H9 (cell line): ENCODE measurements at regions not wholly inside any gene's neighbourhood (a gene's known extent, or its start where the extent isn't known, plus 50 kb on each side); places are given as distances from the start of the nearest gene placed in this dataset.

ENCODE experiments used
- DNase-seq: peaks from one replicate; pipeline ENCODE4 v3.0.0-alpha.2; 2017
- H2AFZ ChIP-seq: one replicate; pipeline ENCODE4 v1.6.1; 2013; ENCODE audit warnings: mild to moderate bottlenecking, low read length, control low read depth, moderate library complexity
- H2AK5ac ChIP-seq: 2 replicates; pipeline ENCODE4 v1.6.1; 2013; ENCODE audit warnings: low read length, control low read depth, mixed read lengths; ENCODE audit not compliant: insufficient read length
- H2BK120ac ChIP-seq: one replicate; pipeline ENCODE4 v1.6.1; 2013; ENCODE audit warnings: low read depth, mild to moderate bottlenecking, low read length, control low read depth, inconsistent platforms; ENCODE audit not compliant: poor library complexity, severe bottlenecking
- H2BK12ac ChIP-seq: 2 replicates; pipeline ENCODE4 v1.6.1; 2013; ENCODE audit warnings: low read length, control low read depth, mixed read lengths, low read depth; ENCODE audit not compliant: insufficient read length
- H2BK15ac ChIP-seq: 2 replicates; pipeline ENCODE4 v1.6.1; 2013; ENCODE audit warnings: low read depth, low read length, control low read depth
- H2BK20ac ChIP-seq: one replicate; pipeline ENCODE4 v1.6.1; 2013; ENCODE audit warnings: low read depth, mild to moderate bottlenecking, low read length, control low read depth, inconsistent platforms; ENCODE audit not compliant: poor library complexity, severe bottlenecking
- H2BK5ac ChIP-seq: 2 replicates; pipeline ENCODE4 v1.6.1; 2013; ENCODE audit warnings: low read length, control low read depth, mixed read lengths; ENCODE audit not compliant: insufficient read length
- H3K14ac ChIP-seq: 2 replicates; pipeline ENCODE4 v1.6.1; 2013; ENCODE audit warnings: low read length, control low read depth; ENCODE audit not compliant: insufficient read depth
- H3K18ac ChIP-seq: 2 replicates; pipeline ENCODE4 v1.6.1; 2013; ENCODE audit warnings: low read depth, mild to moderate bottlenecking, mixed read lengths, low read length, control low read depth; ENCODE audit not compliant: insufficient read length
- H3K23ac ChIP-seq: 2 replicates; pipeline ENCODE4 v1.6.1; 2013; ENCODE audit warnings: low read length, control low read depth, mixed read lengths, low read depth; ENCODE audit not compliant: insufficient read length
- H3K23me2 ChIP-seq: 2 replicates; pipeline ENCODE4 v1.6.1; 2013; ENCODE audit warnings: low read depth, mild to moderate bottlenecking, mixed read lengths, low read length, control low read depth; ENCODE audit not compliant: insufficient read length, poor library complexity, severe bottlenecking
- H3K27ac ChIP-seq: 2 replicates; pipeline ENCODE4 v1.5.1; 2013; ENCODE audit warnings: low read length, control low read depth, mixed read lengths, low read depth; ENCODE audit not compliant: insufficient read length
- H3K27me3 ChIP-seq: 2 replicates; pipeline ENCODE4 v1.6.1; 2013; ENCODE audit warnings: low read length, control low read depth, inconsistent platforms; ENCODE audit not compliant: insufficient read depth
- H3K4ac ChIP-seq: 2 replicates; pipeline ENCODE4 v1.6.1; 2013; ENCODE audit warnings: low read depth, mild to moderate bottlenecking, control low read depth, inconsistent platforms, low read length, moderate library complexity
- H3K4me1 ChIP-seq: 2 replicates; pipeline ENCODE4 v1.6.1; 2013; ENCODE audit warnings: low read length, control low read depth, inconsistent platforms; ENCODE audit not compliant: insufficient read depth
- H3K4me2 ChIP-seq: 2 replicates; pipeline ENCODE4 v1.6.1; 2013; ENCODE audit warnings: low read length, control low read depth, mixed read lengths; ENCODE audit not compliant: insufficient read length, insufficient read depth
- H3K56ac ChIP-seq: 2 replicates; pipeline ENCODE4 v1.6.1; 2013; ENCODE audit warnings: low read depth, mild to moderate bottlenecking, mixed read lengths, low read length, control low read depth; ENCODE audit not compliant: insufficient read length
- H3K79me1 ChIP-seq: 2 replicates; pipeline ENCODE4 v1.6.1; 2013; ENCODE audit warnings: low read depth, mild to moderate bottlenecking, moderate library complexity, low read length, control low read depth, inconsistent platforms; ENCODE audit not compliant: insufficient read depth, poor library complexity, severe bottlenecking
- H3K79me2 ChIP-seq: 2 replicates; pipeline ENCODE4 v1.6.1; 2013; ENCODE audit warnings: low read length, control low read depth, inconsistent platforms; ENCODE audit not compliant: insufficient read depth
- H3K9ac ChIP-seq: 2 replicates; pipeline ENCODE4 v1.6.1; 2013; ENCODE audit warnings: low read length, control low read depth, mixed read lengths; ENCODE audit not compliant: insufficient read length; ENCODE audit errors: extremely low read depth
- H3K9me3 ChIP-seq: one replicate; pipeline ENCODE4 v1.6.1; 2013; ENCODE audit warnings: low read depth, low read length, inconsistent platforms; ENCODE audit not compliant: control insufficient read depth
- H3T11ph ChIP-seq: one replicate; pipeline ENCODE4 v1.6.1; 2013; ENCODE audit warnings: mild to moderate bottlenecking, low read length, control low read depth, inconsistent platforms
- H4K20me1 ChIP-seq: one replicate; pipeline ENCODE4 v1.6.1; 2013; ENCODE audit not compliant: control insufficient read depth, insufficient read length, insufficient read depth
- H4K5ac ChIP-seq: 2 replicates; pipeline ENCODE4 v1.6.1; 2013; ENCODE audit warnings: low read depth, mild to moderate bottlenecking, mixed read lengths, low read length, control low read depth; ENCODE audit not compliant: insufficient read length
- H4K8ac ChIP-seq: replicated peaks from 2 replicates; pipeline ENCODE4 v1.6.1; 2013; ENCODE audit warnings: low read length, control low read depth, mixed read lengths, low read depth; ENCODE audit not compliant: insufficient read length
- H4K91ac ChIP-seq: 2 replicates; pipeline ENCODE4 v1.6.1; 2013; ENCODE audit warnings: low read depth, mild to moderate bottlenecking, moderate library complexity, mixed read lengths, low read length, control low read depth; ENCODE audit not compliant: insufficient read length
- H3K27ac Mint-ChIP-seq, 3 experiments: 2 replicates in 2 of 3; 3 replicates in 1 of 3; pipeline ENCODE4 v1.8.0; 2020 to 2021; ENCODE audit warnings: mixed read lengths in 3 of 3, mild to moderate bottlenecking in 1 of 3, moderate library complexity in 1 of 3
- H3K27me3 Mint-ChIP-seq: 2 replicates; pipeline ENCODE4 v1.8.0; 2021; ENCODE audit warnings: low read depth, mild to moderate bottlenecking, moderate library complexity, mixed read lengths
- H3K36me3 Mint-ChIP-seq, 3 experiments: 2 replicates in 2 of 3; 3 replicates in 1 of 3; pipeline ENCODE4 v1.8.0; 2020 to 2021; ENCODE audit warnings: low read depth in 3 of 3, mixed read lengths in 3 of 3; ENCODE audit not compliant: insufficient read depth in 1 of 3
- H3K4me1 Mint-ChIP-seq, 2 experiments: 2 replicates each; pipeline ENCODE4 v1.8.0; 2020; ENCODE audit warnings: mixed read lengths in 2 of 2
- H3K4me3 Mint-ChIP-seq, 2 experiments: 2 replicates in 1 of 2; 3 replicates in 1 of 2; pipeline ENCODE4 v1.8.0; 2020 to 2021; ENCODE audit warnings: mild to moderate bottlenecking in 2 of 2, mixed read lengths in 2 of 2, moderate library complexity in 1 of 2
- H3K9me3 Mint-ChIP-seq, 2 experiments: 2 replicates in 1 of 2; 3 replicates in 1 of 2; pipeline ENCODE4 v1.8.0; 2020; ENCODE audit warnings: mild to moderate bottlenecking in 2 of 2, mixed read lengths in 2 of 2, moderate library complexity in 1 of 2
- CTCF ChIP-seq: fragments of 200-600 bp; sonication (generic); conservative IDR thresholded peaks from 3 replicates; pipeline ENCODE4 v1.8.0; 2021; ENCODE audit warnings: antibody characterized with exemption, mild to moderate bottlenecking
- WGBS: extraction: QIAGEN DNeasy Blood & Tissue Kit; methylation state at CpG from one replicate; pipeline ENCODE4 v1.1.7; 2013; ENCODE audit warnings: missing lambda C conversion rate, low lambda C conversion rate, mixed read lengths; ENCODE audit not compliant: insufficient read length; ENCODE audit errors: extremely low coverage; 5-methylcytosine and 5-hydroxymethylcytosine counted together

- H3K14ac ChIP-seq, result no peak overlapping the region
- peaks cover 9 to 13% of the 10 kb centered on the region in 2 experiments for H3K4me1 Mint-ChIP-seq
- H2BK20ac ChIP-seq, result no peak overlapping the region
- H2BK12ac ChIP-seq, result no peak overlapping the region
- H3K18ac ChIP-seq, result no peak overlapping the region
- H3K4ac ChIP-seq, result no peak overlapping the region
- DNase-seq, result no peak
- no peaks in the 10 kb centered on the region for H3K79me2 ChIP-seq
- no peak overlapping the region for H3K9ac ChIP-seq
- H4K91ac ChIP-seq, result no peak overlapping the region
- H3K23ac ChIP-seq, result no peak overlapping the region
- no peak overlapping the region for H3K27ac Mint-ChIP-seq
- no peaks in the 10 kb centered on the region for H4K20me1 ChIP-seq
- H3K9me3 Mint-ChIP-seq, result no peaks in the 10 kb centered on the region; a peak in 2 of 5 replicates
- H3K23me2 ChIP-seq, result no peaks in the 10 kb centered on the region
- no peak overlapping the region for H4K5ac ChIP-seq
- no peaks in the 10 kb centered on the region for H3K79me1 ChIP-seq
- H2BK5ac ChIP-seq, result no peak overlapping the region
- H3K4me1 ChIP-seq, result no peaks in the 10 kb centered on the region; the same call in 1 of the 2 replicates
- H3K27me3 Mint-ChIP-seq, result peaks cover 2% of the 10 kb centered on the region
- H2BK120ac ChIP-seq, result no peak overlapping the region
- TF ChIP-seq CTCF, result no peak
- no peak overlapping the region for H2AK5ac ChIP-seq
- no peak overlapping the region for H3K4me3 Mint-ChIP-seq
- H3K27me3 ChIP-seq, result no peaks in the 10 kb centered on the region
- no peak overlapping the region for H3K27ac ChIP-seq
- no peak overlapping the region for H2BK15ac ChIP-seq
- no peaks in the 10 kb centered on the region for H3K9me3 ChIP-seq
- no peak overlapping the region for H3K4me2 ChIP-seq
- H3K56ac ChIP-seq, result no peak overlapping the region
- WGBS, result no CpG with 5 or more reads among the region's 1 CpG
- H3K36me3 Mint-ChIP-seq, result peaks cover 0 to 4% (median 0%) of the 10 kb centered on the region in 3 experiments; a peak in 1 of 7 replicates
- H2AFZ ChIP-seq, result no peak overlapping the region
- no peak overlapping the region for H3T11ph ChIP-seq
- no peak overlapping the region for H4K8ac ChIP-seq
Observed at GRCh38 chr2:117679952-117680351, 134.5 kb upstream of the DDX18 start.
